Right hindlimb (tissue), 1 donor: ENCODE measurements at regions not wholly inside any gene's neighbourhood (a gene's known extent, or its start where the extent isn't known, plus 50 kb on each side); places are given as distances from the start of the nearest gene placed in this dataset.
"Not testable (repeated sequence)": the region's sequence is repeated elsewhere in the genome, so short reads cannot be mapped to it uniquely, and the experiment has no call there.

Experiments
- DNase-seq: peaks from one replicate; pipeline ENCODE4 v3.0.0-alpha.2; 2018

GRCh38 chr2:16250056-16250425 is 309.7 kb downstream of the MYCN start:
- DNase-seq, result no peak

GRCh38 chr2:16249246-16250055 is 309.1 kb downstream of the MYCN start:
- no peak for DNase-seq

- DNase-seq, result no peak
Observed at GRCh38 chr2:16248571-16249105, 308.3 kb downstream of the MYCN start.

GRCh38 chr2:16247326-16248122 is 307.2 kb downstream of the MYCN start:
- no peak for DNase-seq

GRCh38 chr2:16246911-16247310 is 306.6 kb downstream of the MYCN start:
- DNase-seq, result no peak

GRCh38 chr2:16246281-16246850 is 306.0 kb downstream of the MYCN start:
- no peak for DNase-seq

- DNase-seq, result no peak
Observed at GRCh38 chr2:16245481-16246054, 305.2 kb downstream of the MYCN start.

- DNase-seq, result no peak
Observed at GRCh38 chr2:16244966-16245320, 304.6 kb downstream of the MYCN start.

- DNase-seq, result no peak
Observed at GRCh38 chr2:16244153-16244965, 304.0 kb downstream of the MYCN start.

GRCh38 chr2:16243411-16243996 is 303.2 kb downstream of the MYCN start:
- no peak for DNase-seq

- DNase-seq, result no peak
Observed at GRCh38 chr2:16242906-16243305, 302.6 kb downstream of the MYCN start.

GRCh38 chr2:16241166-16242160 is 301.1 kb downstream of the MYCN start:
- DNase-seq, result no peak

DNA sequence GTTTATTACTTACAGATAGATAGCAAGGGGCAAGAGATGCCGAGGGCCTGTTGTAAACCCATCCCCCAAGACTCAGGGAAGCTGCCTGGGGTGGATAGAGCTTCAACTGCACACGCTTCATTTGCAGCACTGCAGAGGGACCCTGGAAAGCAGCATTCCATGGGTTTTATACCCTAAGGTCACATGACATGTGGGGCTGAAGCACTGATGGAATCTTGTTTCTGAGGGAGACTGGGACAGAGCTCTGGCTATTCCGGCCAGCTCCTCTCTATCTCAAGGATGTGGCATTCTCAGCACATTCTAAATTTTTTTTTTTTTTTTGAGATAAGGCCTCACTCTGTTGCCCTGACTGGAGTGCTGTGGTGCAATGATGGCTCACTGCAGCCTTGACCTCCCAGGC is 300.1 kb downstream of the MYCN start:
- no peak for DNase-seq

- DNase-seq, result no peak
Observed at GRCh38 chr2:16239296-16239850, 299.0 kb downstream of the MYCN start.

GRCh38 chr2:16238786-16239185 is 298.4 kb downstream of the MYCN start:
- no peak for DNase-seq

- no peak for DNase-seq
Observed at GRCh38 chr2:16238001-16238761, 297.8 kb downstream of the MYCN start.

DNA sequence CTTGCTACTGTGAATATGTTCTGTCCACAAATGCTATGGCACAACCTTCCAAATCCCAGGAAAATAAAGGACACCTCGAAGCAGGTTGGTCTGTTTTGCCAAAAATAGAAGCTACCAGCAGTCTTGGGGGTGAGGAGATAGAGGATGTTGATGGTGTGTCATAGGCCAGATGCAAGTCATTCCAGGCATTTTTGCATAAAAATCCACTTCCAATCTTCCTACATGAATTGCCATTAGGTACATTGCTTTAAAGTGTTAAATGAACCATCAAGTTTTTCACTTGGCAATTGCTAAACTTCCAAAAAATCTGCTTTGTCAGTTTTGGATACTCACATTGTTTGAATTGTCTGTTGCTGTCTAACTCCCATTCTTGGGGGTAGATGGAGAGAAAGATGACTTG is 295.4 kb downstream of the MYCN start:
- DNase-seq, result no peak

GRCh38 chr2:16235291-16235690 is 294.9 kb downstream of the MYCN start:
- not testable (repeated sequence) for DNase-seq

DNA sequence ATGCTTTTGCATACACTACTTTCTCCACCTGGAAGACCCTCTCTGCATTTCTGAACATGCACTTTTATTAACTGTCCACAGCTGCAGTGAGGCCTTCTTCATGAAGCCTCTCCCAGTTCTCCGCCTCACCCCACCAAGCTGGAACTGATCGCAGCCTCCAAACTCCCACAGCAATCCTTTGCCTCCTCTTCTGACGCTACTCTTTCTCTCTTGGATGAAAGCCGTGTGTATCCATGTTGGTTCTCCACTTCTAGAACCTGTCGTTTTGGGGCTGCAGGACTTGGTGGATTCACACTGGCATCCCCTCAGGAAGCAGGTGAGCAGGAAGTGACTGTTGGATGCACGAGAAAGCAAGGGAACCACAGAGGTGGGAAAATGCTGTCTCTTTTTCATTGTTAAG is 288.6 kb downstream of the MYCN start:
- no peak for DNase-seq

- no peak for DNase-seq
Observed at GRCh38 chr2:16228471-16228870, 288.1 kb downstream of the MYCN start.
